ENCODE measurements at regions not wholly inside any gene's neighbourhood (a gene's known extent, or its start where the extent isn't known, plus 50 kb on each side); places are given as distances from the start of the nearest gene placed in this dataset.

- no peak for FAIRE-seq
- Histone ChIP-seq H3K4me3 (ENCODE audit: low read depth, low read length) (no peak overlapping the region), H3K27me3 (ENCODE audit: control insufficient read depth, insufficient read depth, low read length) (no peaks in the 10 kb centered on the region), H3K36me3 (ENCODE audit: control insufficient read depth, insufficient read depth, low read length) (no peaks in the 10 kb centered on the region)
- no peak for TF ChIP-seq CTCF (IDR thresholded peaks at IDR 0.05; ENCODE audit: insufficient read depth, low read length, severe bottlenecking)
- no peak for DNase-seq (ENCODE audit: low read depth)
Observed at GRCh38 chr6:156376091-156376490, 401.1 kb upstream of the ARID1B start.

GRCh38 chr6:156359912-156360311, 417.3 kb upstream of the ARID1B start:
- no peak for FAIRE-seq
- H3K4me3 ChIP-seq (ENCODE audit: low read depth, low read length) = no peak overlapping the region
- DNase-seq (ENCODE audit: low read depth) = no peak
- TF ChIP-seq CTCF (IDR thresholded peaks at IDR 0.05; ENCODE audit: insufficient read depth, low read length, severe bottlenecking) = no peak
- no peaks in the 10 kb centered on the region for H3K36me3 ChIP-seq (ENCODE audit: control insufficient read depth, insufficient read depth, low read length)
- H3K27me3 ChIP-seq (ENCODE audit: control insufficient read depth, insufficient read depth, low read length) = no peaks in the 10 kb centered on the region

- Histone ChIP-seq H3K4me3 (ENCODE audit: low read depth, low read length) (no peak overlapping the region), H3K27me3 (ENCODE audit: control insufficient read depth, insufficient read depth, low read length) (no peaks in the 10 kb centered on the region), H3K36me3 (ENCODE audit: control insufficient read depth, insufficient read depth, low read length) (no peaks in the 10 kb centered on the region)
- TF ChIP-seq CTCF (IDR thresholded peaks at IDR 0.05; ENCODE audit: insufficient read depth, low read length, severe bottlenecking) = no peak
- DNase-seq (ENCODE audit: low read depth) = no peak
- no peak for FAIRE-seq
Observed at GRCh38 chr6:156352861-156353260, 424.3 kb upstream of the ARID1B start.

GRCh38 chr6:156351346-156351966, 425.7 kb upstream of the ARID1B start:
- no peak overlapping the region for H3K4me3 ChIP-seq (ENCODE audit: low read depth, low read length)
- no peak for TF ChIP-seq CTCF (IDR thresholded peaks at IDR 0.05; ENCODE audit: insufficient read depth, low read length, severe bottlenecking)
- no peaks in the 10 kb centered on the region for H3K36me3 ChIP-seq (ENCODE audit: control insufficient read depth, insufficient read depth, low read length)
- FAIRE-seq (no peak), DNase-seq (ENCODE audit: low read depth) (no peak)
- H3K27me3 ChIP-seq (ENCODE audit: control insufficient read depth, insufficient read depth, low read length) = no peaks in the 10 kb centered on the region

GRCh38 chr6:156350337-156350736, 426.8 kb upstream of the ARID1B start:
- TF ChIP-seq CTCF (IDR thresholded peaks at IDR 0.05; ENCODE audit: insufficient read depth, low read length, severe bottlenecking) = no peak

GRCh38 chr6:156348849-156349248, 428.3 kb upstream of the ARID1B start:
- H3K4me3 ChIP-seq (ENCODE audit: low read depth, low read length) = no peak overlapping the region
- TF ChIP-seq CTCF (IDR thresholded peaks at IDR 0.05; ENCODE audit: insufficient read depth, low read length, severe bottlenecking) = no peak
- no peaks in the 10 kb centered on the region for H3K36me3 ChIP-seq (ENCODE audit: control insufficient read depth, insufficient read depth, low read length)
- DNase-seq (ENCODE audit: low read depth) (no peak), FAIRE-seq (no peak)
- H3K27me3 ChIP-seq (ENCODE audit: control insufficient read depth, insufficient read depth, low read length) = no peaks in the 10 kb centered on the region

More at GRCh38 chr6:156350337-156350736, 426.8 kb upstream of the ARID1B start:
- no peak for FAIRE-seq
- no peaks in the 10 kb centered on the region for H3K27me3 ChIP-seq (ENCODE audit: control insufficient read depth, insufficient read depth, low read length)
- DNase-seq (ENCODE audit: low read depth) = no peak
- no peak overlapping the region for H3K4me3 ChIP-seq (ENCODE audit: low read depth, low read length)
- no peaks in the 10 kb centered on the region for H3K36me3 ChIP-seq (ENCODE audit: control insufficient read depth, insufficient read depth, low read length)
